ENCODE measurements at regions not wholly inside any gene's neighbourhood (a gene's known extent, or its start where the extent isn't known, plus 50 kb on each side); places are given as distances from the start of the nearest gene placed in this dataset.

DNA sequence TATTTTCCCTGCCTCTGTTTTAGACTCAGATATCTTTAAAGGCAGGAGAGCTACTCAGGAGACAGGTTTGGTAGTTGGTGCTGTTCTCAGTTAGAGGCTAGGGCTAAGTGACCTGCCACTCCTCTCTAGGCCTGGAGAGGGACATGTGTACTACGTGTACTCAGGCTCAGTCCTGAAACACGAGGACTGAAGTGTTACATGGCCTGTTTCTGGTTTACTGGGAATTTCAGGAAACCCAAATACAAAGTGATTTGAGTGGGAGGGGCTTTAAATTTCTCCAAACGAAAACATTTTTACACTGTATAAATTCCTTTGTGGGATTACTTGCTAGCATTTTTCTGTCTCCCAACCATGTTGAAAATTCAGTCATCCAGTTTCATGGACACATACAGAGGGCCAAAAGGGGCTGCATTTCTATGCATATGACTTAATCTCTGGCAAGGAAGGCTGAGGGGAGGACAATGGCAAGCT lies 343.3 kb downstream of the CYP26B1 start:
- TF ChIP-seq TAF1 (IDR thresholded peaks at IDR 0.05; ENCODE audit: borderline replicate concordance, insufficient read depth, low read length) (no peak), FOXP2 (optimal IDR thresholded peaks at IDR 0.05; ENCODE audit: borderline replicate concordance, extremely low read depth, extremely low read length, insufficient read depth) (no peak), SIN3A (IDR thresholded peaks at IDR 0.05; ENCODE audit: borderline replicate concordance, insufficient read depth, low read length) (no peak), POLR2AphosphoS5 (IDR thresholded peaks at IDR 0.05; ENCODE audit: low read depth, low read length) (no peak)
- TF ChIP-seq, protein P1, sequence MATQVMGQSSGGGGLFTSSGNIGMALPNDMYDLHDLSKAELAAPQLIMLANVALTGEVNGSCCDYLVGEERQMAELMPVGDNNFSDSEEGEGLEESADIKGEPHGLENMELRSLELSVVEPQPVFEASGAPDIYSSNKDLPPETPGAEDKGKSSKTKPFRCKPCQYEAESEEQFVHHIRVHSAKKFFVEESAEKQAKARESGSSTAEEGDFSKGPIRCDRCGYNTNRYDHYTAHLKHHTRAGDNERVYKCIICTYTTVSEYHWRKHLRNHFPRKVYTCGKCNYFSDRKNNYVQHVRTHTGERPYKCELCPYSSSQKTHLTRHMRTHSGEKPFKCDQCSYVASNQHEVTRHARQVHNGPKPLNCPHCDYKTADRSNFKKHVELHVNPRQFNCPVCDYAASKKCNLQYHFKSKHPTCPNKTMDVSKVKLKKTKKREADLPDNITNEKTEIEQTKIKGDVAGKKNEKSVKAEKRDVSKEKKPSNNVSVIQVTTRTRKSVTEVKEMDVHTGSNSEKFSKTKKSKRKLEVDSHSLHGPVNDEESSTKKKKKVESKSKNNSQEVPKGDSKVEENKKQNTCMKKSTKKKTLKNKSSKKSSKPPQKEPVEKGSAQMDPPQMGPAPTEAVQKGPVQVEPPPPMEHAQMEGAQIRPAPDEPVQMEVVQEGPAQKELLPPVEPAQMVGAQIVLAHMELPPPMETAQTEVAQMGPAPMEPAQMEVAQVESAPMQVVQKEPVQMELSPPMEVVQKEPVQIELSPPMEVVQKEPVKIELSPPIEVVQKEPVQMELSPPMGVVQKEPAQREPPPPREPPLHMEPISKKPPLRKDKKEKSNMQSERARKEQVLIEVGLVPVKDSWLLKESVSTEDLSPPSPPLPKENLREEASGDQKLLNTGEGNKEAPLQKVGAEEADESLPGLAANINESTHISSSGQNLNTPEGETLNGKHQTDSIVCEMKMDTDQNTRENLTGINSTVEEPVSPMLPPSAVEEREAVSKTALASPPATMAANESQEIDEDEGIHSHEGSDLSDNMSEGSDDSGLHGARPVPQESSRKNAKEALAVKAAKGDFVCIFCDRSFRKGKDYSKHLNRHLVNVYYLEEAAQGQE (IDR thresholded peaks at IDR 0.05; ENCODE audit: insufficient read depth in 1 of 2, low read depth in 2 of 2, low read length in 2 of 2): no peak

DNA sequence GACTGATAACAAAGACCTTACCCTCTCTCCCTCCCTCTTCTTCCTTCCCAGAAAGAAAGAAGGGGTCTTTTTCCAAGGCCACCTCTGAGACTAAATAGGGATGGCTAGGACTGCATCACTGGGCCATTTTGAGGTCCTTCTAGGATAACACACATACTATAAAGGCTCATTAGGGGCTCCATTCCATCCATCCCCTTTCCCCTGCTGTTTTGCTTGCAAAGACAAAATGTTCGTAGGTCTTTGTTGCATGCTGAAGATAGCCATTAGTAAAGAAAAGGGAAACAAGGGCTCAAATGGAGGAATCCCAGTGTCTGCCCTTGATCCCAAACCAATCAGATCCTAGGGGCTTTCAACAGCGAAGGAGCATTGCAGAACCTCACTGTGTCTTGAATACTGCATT lies 344.3 kb downstream of the CYP26B1 start:
- no peak for TF ChIP-seq POLR2AphosphoS5 (IDR thresholded peaks at IDR 0.05; ENCODE audit: low read depth, low read length)
- TF ChIP-seq, protein P1 (IDR thresholded peaks at IDR 0.05; ENCODE audit: insufficient read depth in 1 of 2, low read depth in 2 of 2, low read length in 2 of 2): no peak
- no peak for TF ChIP-seq FOXP2 (optimal IDR thresholded peaks at IDR 0.05; ENCODE audit: borderline replicate concordance, extremely low read depth, extremely low read length, insufficient read depth)

DNA sequence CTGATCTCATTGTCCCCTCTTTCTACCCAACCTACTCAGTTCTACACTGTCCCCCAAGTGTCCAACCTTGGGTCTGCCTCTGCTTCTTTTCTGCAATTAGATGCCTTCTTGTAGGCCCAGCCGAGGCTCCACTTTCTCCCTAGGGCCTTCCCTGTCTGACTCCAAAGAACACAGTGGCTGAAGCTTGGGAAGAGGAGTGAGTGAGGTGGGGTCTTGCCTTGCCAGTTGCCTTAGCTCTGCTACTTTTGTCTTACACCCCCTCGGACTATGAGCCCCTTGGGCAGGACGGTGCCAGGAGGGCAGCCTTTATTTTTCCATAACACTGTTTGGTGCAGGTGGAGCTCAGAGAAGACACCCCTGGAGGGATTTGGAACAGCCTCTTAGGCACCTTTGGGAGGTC lies 345.1 kb downstream of the CYP26B1 start:
- TF ChIP-seq FOXP2 (optimal IDR thresholded peaks at IDR 0.05; ENCODE audit: borderline replicate concordance, extremely low read depth, extremely low read length, insufficient read depth): no peak
- TF ChIP-seq TAF1 (IDR thresholded peaks at IDR 0.05; ENCODE audit: borderline replicate concordance, insufficient read depth, low read length): no peak
- no peak for TF ChIP-seq POLR2AphosphoS5 (IDR thresholded peaks at IDR 0.05; ENCODE audit: low read depth, low read length)
- TF ChIP-seq, protein P1 (IDR thresholded peaks at IDR 0.05; ENCODE audit: insufficient read depth in 1 of 2, low read depth in 2 of 2, low read length in 2 of 2): no peak
- TF ChIP-seq SIN3A (IDR thresholded peaks at IDR 0.05; ENCODE audit: borderline replicate concordance, insufficient read depth, low read length): no peak

DNA sequence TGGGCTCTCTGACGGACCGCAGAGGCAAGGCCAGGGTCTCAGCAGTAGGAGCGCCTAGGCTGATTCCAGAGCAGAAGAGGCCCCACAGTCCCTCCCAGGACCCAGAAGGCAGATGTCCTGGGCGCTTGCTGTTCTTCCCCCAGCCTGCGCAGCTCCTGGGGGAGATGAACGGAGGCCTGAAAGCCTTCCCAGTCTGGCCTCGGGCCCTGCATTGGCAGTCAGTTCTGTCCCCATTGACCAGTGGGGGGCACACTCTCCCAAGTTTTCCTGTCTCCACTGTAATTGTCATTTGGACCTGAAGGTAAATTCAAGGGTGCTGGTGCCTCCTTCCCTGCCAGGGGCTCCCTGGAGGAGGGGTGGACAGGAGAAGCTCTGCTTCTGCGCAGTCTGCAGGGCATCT lies 345.7 kb downstream of the CYP26B1 start:
- no peak for TF ChIP-seq SIN3A (IDR thresholded peaks at IDR 0.05; ENCODE audit: borderline replicate concordance, insufficient read depth, low read length)
- no peak for TF ChIP-seq POLR2AphosphoS5 (IDR thresholded peaks at IDR 0.05; ENCODE audit: low read depth, low read length)
- no peak for TF ChIP-seq TAF1 (IDR thresholded peaks at IDR 0.05; ENCODE audit: borderline replicate concordance, insufficient read depth, low read length)
- TF ChIP-seq, protein P1 (IDR thresholded peaks at IDR 0.05; ENCODE audit: insufficient read depth in 1 of 2, low read depth in 2 of 2, low read length in 2 of 2): no peak
- no peak for TF ChIP-seq FOXP2 (optimal IDR thresholded peaks at IDR 0.05; ENCODE audit: borderline replicate concordance, extremely low read depth, extremely low read length, insufficient read depth)

DNA sequence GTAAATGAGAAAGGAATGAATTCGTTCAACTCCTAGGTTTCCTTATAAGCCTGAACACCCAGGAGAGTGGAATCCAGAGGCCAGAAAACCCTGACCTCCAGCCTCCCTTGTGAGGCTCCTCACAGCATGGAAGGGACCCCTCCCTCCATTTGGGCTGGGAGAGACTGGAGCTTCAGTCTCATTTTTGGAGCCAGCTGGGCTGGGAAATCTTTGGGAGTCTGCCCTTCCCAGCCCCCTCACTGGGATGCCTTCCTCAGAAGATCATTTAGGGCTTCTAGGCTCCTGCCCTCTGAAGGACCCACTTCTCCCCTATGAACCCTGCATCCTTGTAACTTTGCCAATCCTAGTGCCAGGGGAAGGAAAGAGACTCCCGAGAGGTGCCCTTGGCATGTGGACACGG lies 346.1 kb downstream of the CYP26B1 start:
- TF ChIP-seq SIN3A (IDR thresholded peaks at IDR 0.05; ENCODE audit: borderline replicate concordance, insufficient read depth, low read length): no peak
- TF ChIP-seq POLR2AphosphoS5 (IDR thresholded peaks at IDR 0.05; ENCODE audit: low read depth, low read length): no peak
- no peak for TF ChIP-seq TAF1 (IDR thresholded peaks at IDR 0.05; ENCODE audit: borderline replicate concordance, insufficient read depth, low read length)
- no peak for TF ChIP-seq FOXP2 (optimal IDR thresholded peaks at IDR 0.05; ENCODE audit: borderline replicate concordance, extremely low read depth, extremely low read length, insufficient read depth)
